Caco-2 (cell line): ENCODE measurements at regions not wholly inside any gene's neighbourhood (a gene's known extent, or its start where the extent isn't known, plus 50 kb on each side); places are given as distances from the start of the nearest gene placed in this dataset.
A peak's percentile ranks its signal among the peaks of the same experiment; 100 is the strongest.

Experiments used
- BruUV-seq: library from RNA; stranded (reverse); fragments of 400-500 nt; replicated peaks from 2 replicates; lab custom pipeline; 2021; lab: Mats Ljungman, UMichigan
- CTCF ChIA-PET: fragments of 300-600 bp; sonication (Branson Sonifier 250); formaldehyde crosslinking; loops from one replicate; lab custom pipeline; 2022; ENCODE audit warnings: antibody characterized with exemption; lab: Charles Lee
- POLR2A ChIA-PET: fragments of 300-600 bp; sonication (Branson Sonifier 250); formaldehyde crosslinking; loops from one replicate; lab custom pipeline; 2022; ENCODE audit warnings: antibody characterized with exemption; lab: Charles Lee
- DNase-seq, 2 experiments: peaks; one replicate each; pipeline versions ENCODE4 v3.0.0 to v3.0.0-alpha.2; 2020 to 2022
- H3K27me3 ChIP-seq: replicated peaks from 2 replicates; pipeline ENCODE4 v1.6.0; 2011; ENCODE audit warnings: low read length; ENCODE audit not compliant: control insufficient read depth, insufficient read depth
- H3K36me3 ChIP-seq: 2 replicates; pipeline ENCODE4 v1.5.1; 2011; ENCODE audit warnings: low read length; ENCODE audit not compliant: control insufficient read depth, insufficient read depth
- H3K4me1 ChIP-seq: fragments of 250-450 bp; sonication (Bioruptor Pico); 2 replicates; pipeline ENCODE4 v1.5.1; 2020; ENCODE audit warnings: mild to moderate bottlenecking
- H3K4me3 ChIP-seq: 2 replicates; pipeline ENCODE4 v1.5.1; 2011; ENCODE audit warnings: low read depth, mild to moderate bottlenecking, control low read depth, low read length
- H3K9me3 ChIP-seq: fragments of 250-450 bp; sonication (Bioruptor Pico); 2 replicates; pipeline ENCODE4 v1.5.1; 2020; ENCODE audit warnings: mild to moderate bottlenecking, moderate library complexity
- H3K27ac Mint-ChIP-seq: one replicate; pipeline ENCODE4 v1.8.0; 2022; ENCODE audit warnings: mixed read lengths; ENCODE audit not compliant: unreplicated experiment
- H3K27me3 Mint-ChIP-seq: one replicate; pipeline ENCODE4 v1.8.0; 2022; ENCODE audit warnings: mixed read lengths; ENCODE audit not compliant: insufficient read depth, unreplicated experiment
- H3K36me3 Mint-ChIP-seq: one replicate; pipeline ENCODE4 v1.8.0; 2022; ENCODE audit warnings: mild to moderate bottlenecking, mixed read lengths; ENCODE audit not compliant: insufficient read depth, unreplicated experiment
- H3K4me1 Mint-ChIP-seq: one replicate; pipeline ENCODE4 v1.8.0; 2022; ENCODE audit warnings: low read depth, mixed read lengths; ENCODE audit not compliant: unreplicated experiment
- H3K4me3 Mint-ChIP-seq: one replicate; pipeline ENCODE4 v1.8.0; 2022; ENCODE audit warnings: mild to moderate bottlenecking, moderate library complexity, mixed read lengths; ENCODE audit not compliant: unreplicated experiment
- H3K9me3 Mint-ChIP-seq: one replicate; pipeline ENCODE4 v1.8.0; 2022; ENCODE audit warnings: mixed read lengths; ENCODE audit not compliant: unreplicated experiment
- CTCF ChIP-seq, 2 experiments: fragments of 200-600 bp in 1 of 2; IDR thresholded peaks; 1 replicate in 1 of 2; 2 replicates in 1 of 2; pipeline versions ENCODE4 v1.5.1 to v1.8.0; 2011 to 2022; ENCODE audit warnings: antibody characterized with exemption in 1 of 2, control low read depth in 1 of 2, inconsistent platforms in 1 of 2, low read depth in 1 of 2, low read length in 1 of 2, mild to moderate bottlenecking in 1 of 2, moderate library complexity in 1 of 2; ENCODE audit not compliant: insufficient read depth in 1 of 2, severe bottlenecking in 1 of 2, unreplicated experiment in 1 of 2
- intact Hi-C: fragments of 100-400 bp; cut with micrococcal nuclease; formaldehyde crosslinking; loops from one replicate; pipeline ENCODE4 v1.10.0; 2022; ENCODE audit not compliant: unreplicated experiment

- DNase-seq, result peak; percentile 69 to 78
- Mint-ChIP-seq H3K4me3 (no peak overlapping the region), H3K9me3 (no peaks in the 10 kb centered on the region), H3K4me1 (peaks cover 10% of the 10 kb centered on the region), H3K27ac (peak overlapping the region; percentile 11), H3K36me3 (no peaks in the 10 kb centered on the region), H3K27me3 (no peaks in the 10 kb centered on the region)
- POLR2A ChIA-PET, result no interaction called here
- H3K36me3 ChIP-seq, result no peaks in the 10 kb centered on the region
- no peaks in the 10 kb centered on the region for H3K27me3 ChIP-seq
- intact Hi-C loops, result loop anchor here (1.0 to 10.0 kb wide), 2 partner anchors 126 to 286 kb away; no protein-coding TSS in a partner anchor
- BruUV-seq, result no TSS peak
- CTCF ChIA-PET, result interaction anchor here (0.7 to 1.0 kb wide), 2 partner anchors 290 to 1881 kb away, joined by 6 to 9 read pairs; no protein-coding TSS in a partner anchor
- peaks cover 26% of the 10 kb centered on the region for H3K4me1 ChIP-seq
- no peak overlapping the region for H3K4me3 ChIP-seq
- H3K9me3 ChIP-seq, result no peaks in the 10 kb centered on the region
- no peak for TF ChIP-seq CTCF (IDR thresholded peaks at IDR 0.05; ENCODE audit: insufficient read depth in 1 of 2, low read depth in 1 of 2, low read length in 1 of 2, severe bottlenecking in 1 of 2, unreplicated experiment in 1 of 2)
Observed at GRCh38 chr15:93829115-93829870, 402.1 kb upstream of the MCTP2 start.

- Mint-ChIP-seq H3K36me3 (no peaks in the 10 kb centered on the region), H3K27me3 (no peaks in the 10 kb centered on the region), H3K4me3 (no peak overlapping the region), H3K4me1 (peaks cover 10% of the 10 kb centered on the region), H3K27ac (no peak overlapping the region), H3K9me3 (no peaks in the 10 kb centered on the region)
- Histone ChIP-seq H3K4me3 (no peak overlapping the region), H3K4me1 (peaks cover 26% of the 10 kb centered on the region), H3K9me3 (no peaks in the 10 kb centered on the region), H3K36me3 (no peaks in the 10 kb centered on the region), H3K27me3 (no peaks in the 10 kb centered on the region)
- no peak for DNase-seq
- no TSS peak for BruUV-seq
- intact Hi-C loops, result loop anchor here (10.0 kb wide), 1 partner anchor 288 kb away; no protein-coding TSS in a partner anchor
- POLR2A ChIA-PET, result no interaction called here
- no peak for TF ChIP-seq CTCF (IDR thresholded peaks at IDR 0.05; ENCODE audit: insufficient read depth in 1 of 2, low read depth in 1 of 2, low read length in 1 of 2, severe bottlenecking in 1 of 2, unreplicated experiment in 1 of 2)
- CTCF ChIA-PET, result no interaction called here
Observed at GRCh38 chr15:93826790-93827189, 404.6 kb upstream of the MCTP2 start.

GRCh38 chr15:93826293-93826692 lies 405.1 kb upstream of the MCTP2 start:
- Histone ChIP-seq H3K4me3 (no peak overlapping the region), H3K36me3 (no peaks in the 10 kb centered on the region), H3K9me3 (no peaks in the 10 kb centered on the region), H3K4me1 (peaks cover 26% of the 10 kb centered on the region), H3K27me3 (no peaks in the 10 kb centered on the region)
- BruUV-seq, result no TSS peak
- intact Hi-C loops, result loop anchor here (10.0 kb wide), 1 partner anchor 289 kb away; no protein-coding TSS in a partner anchor
- DNase-seq, result no peak
- no peak for TF ChIP-seq CTCF (IDR thresholded peaks at IDR 0.05; ENCODE audit: insufficient read depth in 1 of 2, low read depth in 1 of 2, low read length in 1 of 2, severe bottlenecking in 1 of 2, unreplicated experiment in 1 of 2)
- H3K36me3 Mint-ChIP-seq, result no peaks in the 10 kb centered on the region
- no peaks in the 10 kb centered on the region for H3K27me3 Mint-ChIP-seq
- ChIA-PET POLR2A (no interaction called here), CTCF (no interaction called here)
- no peak overlapping the region for H3K27ac Mint-ChIP-seq
- H3K4me3 Mint-ChIP-seq, result no peak overlapping the region
- no peaks in the 10 kb centered on the region for H3K9me3 Mint-ChIP-seq
- peaks cover 10% of the 10 kb centered on the region for H3K4me1 Mint-ChIP-seq
